GM12878 (cell line): ENCODE measurements at regions not wholly inside any gene's neighbourhood (a gene's known extent, or its start where the extent isn't known, plus 50 kb on each side); places are given as distances from the start of the nearest gene placed in this dataset.

ENCODE experiments used
- ATAC-seq: fragments of 200-7000 bp; cut with Tn5 transposase; 3 replicates; pipeline ENCODE4 v1.9.1; 2020; ENCODE audit warnings: mild to moderate bottlenecking, moderate library complexity
- BruUV-seq: library from RNA; stranded (reverse); fragments of 400-500 nt; replicated peaks from 2 replicates; lab custom pipeline; 2021; lab: Mats Ljungman, UMichigan
- CTCF ChIA-PET: fragments of 300-600 bp; sonication (Branson Sonifier 250); formaldehyde crosslinking; extraction: SDS; loops from one replicate; lab custom pipeline; 2021; ENCODE audit warnings: inconsistent platforms; lab: Yijun Ruan, JAX
- POLR2A ChIA-PET: fragments of 350-600 bp; formaldehyde crosslinking; extraction: SDS; loops from one replicate; lab custom pipeline; 2021; ENCODE audit warnings: inconsistent platforms; lab: Charles Lee
- RAD21 ChIA-PET: fragments of 300-600 bp; sonication (Branson Sonifier 250); formaldehyde crosslinking; loops from one replicate; lab custom pipeline; 2023; ENCODE audit warnings: antibody characterized with exemption; ENCODE audit not compliant: unreplicated experiment; lab: Charles Lee
- SMC1A ChIA-PET: fragments of 300-600 bp; sonication (Branson Sonifier 250); formaldehyde crosslinking; loops from one replicate; lab custom pipeline; 2023; ENCODE audit not compliant: unreplicated experiment, uncharacterized antibody; lab: Charles Lee
- DNase-seq: peaks from one replicate; pipeline ENCODE4 v3.0.0-alpha.2; 2011; ENCODE audit warnings: low read depth, low spot score
- FAIRE-seq: peaks from 3 replicates; lab custom pipeline; 2011; peaks lifted over from hg19 to GRCh38; lab: Jason Lieb, UNC
- H2AFZ ChIP-seq: 2 replicates; pipeline ENCODE4 v1.6.0; 2011; ENCODE audit warnings: low read depth, low read length, control low read depth; ENCODE audit not compliant: control insufficient read depth
- H3K27ac ChIP-seq: 2 replicates; pipeline ENCODE4 v1.5.1; 2011; ENCODE audit warnings: control low read depth; ENCODE audit not compliant: control insufficient read depth, insufficient read depth
- H3K27me3 ChIP-seq, 2 experiments: replicated peaks in 1 of 2; 2 replicates each; pipeline versions ENCODE4 v1.6.0 to v1.6.1; 2011; ENCODE audit warnings: low read length in 1 of 2; ENCODE audit not compliant: control insufficient read depth in 2 of 2, insufficient read depth in 2 of 2
- H3K36me3 ChIP-seq, 2 experiments: 2 replicates each; pipeline ENCODE4 v1.5.1; 2011; ENCODE audit warnings: low read length in 1 of 2; ENCODE audit not compliant: control insufficient read depth in 2 of 2, insufficient read depth in 2 of 2
- H3K4me1 ChIP-seq: 2 replicates; pipeline ENCODE4 v1.6.1; 2011; ENCODE audit warnings: mild to moderate bottlenecking, low read length, moderate library complexity, mixed read lengths; ENCODE audit not compliant: control insufficient read depth, insufficient read depth
- H3K4me2 ChIP-seq: 2 replicates; pipeline ENCODE4 v1.6.0; 2011; ENCODE audit warnings: control low read depth; ENCODE audit not compliant: control insufficient read depth, insufficient read depth
- H3K4me3 ChIP-seq: fragments of 200-600 bp; sonication (generic); 2 replicates; pipeline ENCODE4 v1.5.1; 2016
- H3K79me2 ChIP-seq: 2 replicates; pipeline ENCODE4 v1.6.0; 2011; ENCODE audit warnings: low read length; ENCODE audit not compliant: control insufficient read depth, insufficient read depth
- H3K9ac ChIP-seq: 2 replicates; pipeline ENCODE4 v1.8.0; 2011; ENCODE audit warnings: low read length, control low read depth, mixed read lengths; ENCODE audit not compliant: control insufficient read depth, insufficient read depth
- H3K9me3 ChIP-seq: replicated peaks from 3 replicates; pipeline ENCODE4 v1.5.1; 2011; ENCODE audit warnings: mild to moderate bottlenecking, low read length; ENCODE audit not compliant: control insufficient read depth, insufficient read depth
- H4K20me1 ChIP-seq: 2 replicates; pipeline ENCODE4 v1.6.0; 2011; ENCODE audit not compliant: control insufficient read depth, insufficient read depth
- BHLHE40 ChIP-seq, 2 experiments: fragments of 450-650 bp in 1 of 2; IDR thresholded peaks; 2 replicates each; pipeline ENCODE4 v1.6.1; 2011 to 2017; ENCODE audit warnings: low read depth in 2 of 2, borderline replicate concordance in 1 of 2, improper control_type of control experiment in 1 of 2, low read length in 1 of 2, mild to moderate bottlenecking in 1 of 2
- EGR1 ChIP-seq, 2 experiments: IDR thresholded peaks; 1 replicate in 1 of 2; 2 replicates in 1 of 2; pipeline ENCODE4 v1.6.1; 2011 to 2012; ENCODE audit warnings: low read depth in 2 of 2, low read length in 2 of 2, borderline replicate concordance in 1 of 2, mild to moderate bottlenecking in 1 of 2, moderate library complexity in 1 of 2
- GABPA ChIP-seq: IDR thresholded peaks from 2 replicates; pipeline ENCODE4 v1.6.1; 2014; ENCODE audit warnings: antibody characterized with exemption, low read depth, mild to moderate bottlenecking, inconsistent platforms
- JUND ChIP-seq: IDR thresholded peaks from 2 replicates; pipeline ENCODE4 v1.6.1; 2012; ENCODE audit warnings: low read depth, mild to moderate bottlenecking, low read length, improper control_type of control experiment, moderate library complexity
- KLF5 ChIP-seq: fragments of 450-650 bp; IDR thresholded peaks from 2 replicates; pipeline ENCODE4 v1.6.1; 2014; ENCODE audit warnings: mild to moderate bottlenecking; ENCODE audit not compliant: partially characterized antibody
- MEF2A ChIP-seq: IDR thresholded peaks from 2 replicates; pipeline ENCODE4 v1.6.1; 2011; ENCODE audit warnings: low read depth, mild to moderate bottlenecking, low read length, moderate library complexity; ENCODE audit not compliant: insufficient read depth
- MTA3 ChIP-seq: IDR thresholded peaks from 2 replicates; pipeline ENCODE4 v1.6.1; 2012; ENCODE audit warnings: low read length, inconsistent platforms, borderline replicate concordance
- MXI1 ChIP-seq: fragments of 150-350 bp; IDR thresholded peaks from 2 replicates; pipeline ENCODE4 v1.6.1; 2011; ENCODE audit warnings: low read depth, mild to moderate bottlenecking, inconsistent platforms, low read length, improper control_type of control experiment
- NBN ChIP-seq: fragments of 450-650 bp; IDR thresholded peaks from 2 replicates; pipeline ENCODE4 v1.6.1; 2016
- PAX5 ChIP-seq: IDR thresholded peaks from 2 replicates; pipeline ENCODE4 v1.6.1; 2011; ENCODE audit warnings: low read depth, low read length, borderline replicate concordance
- POLR2AphosphoS2 ChIP-seq: IDR thresholded peaks from 2 replicates; pipeline ENCODE4 v1.6.1; 2011; ENCODE audit warnings: low read depth, mild to moderate bottlenecking, low read length, improper control_type of control experiment, moderate library complexity
- SIX5 ChIP-seq: IDR thresholded peaks from 2 replicates; pipeline ENCODE4 v1.6.1; 2011; ENCODE audit warnings: mild to moderate bottlenecking, low read depth, low read length, moderate library complexity; ENCODE audit not compliant: severe bottlenecking
- TAF1 ChIP-seq: IDR thresholded peaks from 2 replicates; pipeline ENCODE4 v1.6.1; 2011; ENCODE audit warnings: mild to moderate bottlenecking, low read depth, low read length, borderline replicate concordance
- TBL1XR1 ChIP-seq: IDR thresholded peaks from 2 replicates; pipeline ENCODE4 v1.6.1; 2012; ENCODE audit warnings: low read depth, low read length, improper control_type of control experiment
- TCF3 ChIP-seq: IDR thresholded peaks from 2 replicates; pipeline ENCODE4 v1.6.1; 2012; ENCODE audit warnings: low read depth, mild to moderate bottlenecking, low read length, borderline replicate concordance; ENCODE audit not compliant: insufficient read depth
- YBX1 ChIP-seq: fragments of 450-650 bp; IDR thresholded peaks from 2 replicates; pipeline ENCODE4 v1.6.1; 2016; ENCODE audit warnings: antibody characterized with exemption
- YY1 ChIP-seq: IDR thresholded peaks from 2 replicates; pipeline ENCODE4 v1.6.1; 2011; ENCODE audit warnings: low read depth, mild to moderate bottlenecking, low read length
- ZNF274 ChIP-seq: IDR thresholded peaks from one replicate; pipeline ENCODE4 v1.8.0; 2011; ENCODE audit not compliant: insufficient read length, insufficient read depth
- ZNF384 ChIP-seq: IDR thresholded peaks from 2 replicates; pipeline ENCODE4 v1.6.1; 2012; ENCODE audit warnings: low read depth, mild to moderate bottlenecking, low read length, improper control_type of control experiment, borderline replicate concordance
- WGBS: methylation state at CpG from one replicate; pipeline ENCODE4 v1.1.6; 2016; ENCODE audit warnings: low lambda C conversion rate; ENCODE audit not compliant: insufficient replicate concordance, insufficient coverage; ENCODE audit errors: missing lambda C conversion rate; 5-methylcytosine and 5-hydroxymethylcytosine counted together
- in situ Hi-C: fragments of 300-500 bp; cut with MboI; formaldehyde crosslinking; loops from 9 replicates; pipeline ENCODE4 v1.14.3; 2018; ENCODE audit warnings: mixed read lengths
- intact Hi-C: fragments of 100-400 bp; cut with micrococcal nuclease; formaldehyde crosslinking; loops from one replicate; pipeline ENCODE4 v1.14.2; 2022; ENCODE audit not compliant: unreplicated experiment
- TF ChIP-seq, protein P1 (sequence below): IDR thresholded peaks from 2 replicates; pipeline ENCODE4 v1.6.1; 2011; ENCODE audit warnings: borderline replicate concordance, low read depth, mild to moderate bottlenecking, moderate library complexity, mixed read lengths, low read length; ENCODE audit not compliant: insufficient read depth; ENCODE audit errors: extremely low read length
- TF ChIP-seq, protein P2 (sequence below): IDR thresholded peaks from 2 replicates; pipeline ENCODE4 v1.6.1; 2012; ENCODE audit warnings: mild to moderate bottlenecking, low read depth, low read length

DNA sequence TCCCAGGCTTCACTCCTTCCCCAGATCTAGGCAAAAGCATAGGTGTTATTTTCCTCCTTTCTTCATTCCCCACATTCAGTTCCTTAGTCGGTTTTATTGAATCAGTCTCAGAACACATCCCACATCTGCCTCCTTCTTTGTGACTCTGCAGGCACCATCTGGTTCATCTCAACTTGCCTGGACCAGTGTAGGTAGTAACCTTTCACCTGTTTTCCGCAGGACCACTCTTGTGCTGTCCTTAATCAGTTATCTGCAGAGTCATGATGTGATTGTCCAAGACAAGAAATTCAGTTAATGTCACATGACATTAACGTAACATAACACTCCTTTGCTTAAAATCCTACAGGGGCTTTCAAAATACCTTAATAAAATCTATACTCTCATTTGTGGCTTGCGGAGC, 174.6 kb downstream of the CHRM3 start (continued):
- TF ChIP-seq KLF5 (no peak), YY1 (no peak), JUND (no peak), PAX5 (no peak), MEF2A (no peak), NBN (no peak), YBX1 (no peak)
- TF ChIP-seq, protein P1, sequence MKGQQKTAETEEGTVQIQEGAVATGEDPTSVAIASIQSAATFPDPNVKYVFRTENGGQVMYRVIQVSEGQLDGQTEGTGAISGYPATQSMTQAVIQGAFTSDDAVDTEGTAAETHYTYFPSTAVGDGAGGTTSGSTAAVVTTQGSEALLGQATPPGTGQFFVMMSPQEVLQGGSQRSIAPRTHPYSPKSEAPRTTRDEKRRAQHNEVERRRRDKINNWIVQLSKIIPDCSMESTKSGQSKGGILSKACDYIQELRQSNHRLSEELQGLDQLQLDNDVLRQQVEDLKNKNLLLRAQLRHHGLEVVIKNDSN: no peak

DNA sequence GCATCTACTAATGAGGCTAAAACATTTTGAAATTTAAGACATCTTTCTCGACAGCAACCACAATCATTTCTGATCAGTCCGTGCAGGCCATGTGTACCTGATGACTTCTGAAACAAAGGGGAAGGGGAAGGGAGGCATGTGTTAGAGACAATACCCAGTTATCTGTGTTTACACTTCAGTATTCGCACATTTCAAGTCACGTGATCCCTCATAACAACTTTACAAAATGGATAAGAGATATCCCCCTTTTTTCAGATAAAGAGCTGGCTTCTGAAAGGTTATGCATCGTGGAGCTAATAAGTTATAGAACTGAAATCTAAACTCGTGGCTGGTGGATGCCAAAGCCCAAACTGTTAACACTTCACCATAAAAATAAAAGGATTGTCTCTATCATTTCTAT, 175.7 kb downstream of the CHRM3 start:
- in situ Hi-C loops (no loop called here), intact Hi-C loops (no loop called here)
- no peak overlapping the region for H3K9ac ChIP-seq
- no peaks in the 10 kb centered on the region for H3K4me1 ChIP-seq
- H3K27ac ChIP-seq: no peak overlapping the region
- no peaks in the 10 kb centered on the region for H3K79me2 ChIP-seq
- 10% methylated on average over 6 of the region's 6 CpGs for WGBS
- H3K4me2 ChIP-seq: no peak overlapping the region
- POLR2A ChIA-PET: no interaction called here
- BruUV-seq: no TSS peak
- no peaks in the 10 kb centered on the region for H3K9me3 ChIP-seq
- no peak overlapping the region for H3K4me3 ChIP-seq
- H4K20me1 ChIP-seq: no peaks in the 10 kb centered on the region
- DNase-seq: no peak
- no peak for TF ChIP-seq ZNF384
- TF ChIP-seq EGR1 (IDR thresholded peaks at IDR 0.05; ENCODE audit: borderline replicate concordance in 1 of 2, low read depth in 2 of 2, low read length in 2 of 2): no peak
- no peak for TF ChIP-seq MXI1
- no peak for TF ChIP-seq GABPA
- TF ChIP-seq TBL1XR1: no peak
- TF ChIP-seq JUND: no peak
- TF ChIP-seq SIX5: no peak
- TF ChIP-seq, protein P2, sequence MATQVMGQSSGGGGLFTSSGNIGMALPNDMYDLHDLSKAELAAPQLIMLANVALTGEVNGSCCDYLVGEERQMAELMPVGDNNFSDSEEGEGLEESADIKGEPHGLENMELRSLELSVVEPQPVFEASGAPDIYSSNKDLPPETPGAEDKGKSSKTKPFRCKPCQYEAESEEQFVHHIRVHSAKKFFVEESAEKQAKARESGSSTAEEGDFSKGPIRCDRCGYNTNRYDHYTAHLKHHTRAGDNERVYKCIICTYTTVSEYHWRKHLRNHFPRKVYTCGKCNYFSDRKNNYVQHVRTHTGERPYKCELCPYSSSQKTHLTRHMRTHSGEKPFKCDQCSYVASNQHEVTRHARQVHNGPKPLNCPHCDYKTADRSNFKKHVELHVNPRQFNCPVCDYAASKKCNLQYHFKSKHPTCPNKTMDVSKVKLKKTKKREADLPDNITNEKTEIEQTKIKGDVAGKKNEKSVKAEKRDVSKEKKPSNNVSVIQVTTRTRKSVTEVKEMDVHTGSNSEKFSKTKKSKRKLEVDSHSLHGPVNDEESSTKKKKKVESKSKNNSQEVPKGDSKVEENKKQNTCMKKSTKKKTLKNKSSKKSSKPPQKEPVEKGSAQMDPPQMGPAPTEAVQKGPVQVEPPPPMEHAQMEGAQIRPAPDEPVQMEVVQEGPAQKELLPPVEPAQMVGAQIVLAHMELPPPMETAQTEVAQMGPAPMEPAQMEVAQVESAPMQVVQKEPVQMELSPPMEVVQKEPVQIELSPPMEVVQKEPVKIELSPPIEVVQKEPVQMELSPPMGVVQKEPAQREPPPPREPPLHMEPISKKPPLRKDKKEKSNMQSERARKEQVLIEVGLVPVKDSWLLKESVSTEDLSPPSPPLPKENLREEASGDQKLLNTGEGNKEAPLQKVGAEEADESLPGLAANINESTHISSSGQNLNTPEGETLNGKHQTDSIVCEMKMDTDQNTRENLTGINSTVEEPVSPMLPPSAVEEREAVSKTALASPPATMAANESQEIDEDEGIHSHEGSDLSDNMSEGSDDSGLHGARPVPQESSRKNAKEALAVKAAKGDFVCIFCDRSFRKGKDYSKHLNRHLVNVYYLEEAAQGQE: no peak
- TF ChIP-seq TAF1: no peak
- no peak for TF ChIP-seq TCF3
- no peak for TF ChIP-seq MTA3
- TF ChIP-seq BHLHE40 (IDR thresholded peaks at IDR 0.05; ENCODE audit: borderline replicate concordance in 1 of 2, low read depth in 2 of 2, low read length in 1 of 2): no peak
- no peak for TF ChIP-seq ZNF274
- TF ChIP-seq POLR2AphosphoS2: no peak
- H3K27me3 ChIP-seq: no peaks in the 10 kb centered on the region
- SMC1A ChIA-PET: interaction anchor here (1.3 kb wide), 1 partner anchor 16 kb away, joined by 3 read pairs; no protein-coding TSS in a partner anchor
- no peaks in the 10 kb centered on the region for H3K36me3 ChIP-seq
- no peak overlapping the region for H2AFZ ChIP-seq
- CTCF ChIA-PET: no interaction called here
- ATAC-seq: no peak
- RAD21 ChIA-PET: no interaction called here
- FAIRE-seq: no peak
